ENCODE measurements at regions not wholly inside any gene's neighbourhood (a gene's known extent, or its start where the extent isn't known, plus 50 kb on each side); places are given as distances from the start of the nearest gene placed in this dataset.

DNA sequence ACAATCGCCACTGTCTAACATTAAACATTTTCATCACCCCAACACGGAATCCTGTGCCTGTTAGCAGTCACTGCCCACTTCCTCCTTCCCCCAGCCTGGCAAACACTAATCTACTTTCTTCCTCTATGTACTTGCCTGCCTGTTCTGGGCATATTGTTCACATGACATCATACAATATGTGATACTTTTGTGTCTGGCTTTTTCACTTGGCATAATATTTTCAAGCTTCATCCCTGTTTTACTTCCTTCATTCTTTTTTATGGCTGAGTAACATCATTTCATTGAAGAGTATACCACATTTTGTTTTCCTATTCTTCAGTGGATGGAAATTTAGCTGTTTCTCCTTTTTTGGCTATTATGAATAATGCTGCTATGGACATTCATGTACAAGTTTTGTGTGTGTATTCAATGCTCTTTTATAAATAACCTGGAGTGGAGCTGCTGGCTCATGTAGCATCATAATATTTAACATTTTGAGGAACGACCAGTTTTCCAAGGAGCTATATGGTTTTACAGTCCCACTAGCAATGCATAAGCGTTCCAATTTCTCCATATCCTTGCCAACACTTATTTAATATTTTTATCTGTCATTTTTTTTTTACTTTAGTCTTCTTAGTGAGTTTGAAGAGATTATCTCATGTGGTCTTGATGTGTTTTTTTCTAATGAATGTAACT is 360.1 kb downstream of the HDGFL1 start:
- TF ChIP-seq, protein P1, sequence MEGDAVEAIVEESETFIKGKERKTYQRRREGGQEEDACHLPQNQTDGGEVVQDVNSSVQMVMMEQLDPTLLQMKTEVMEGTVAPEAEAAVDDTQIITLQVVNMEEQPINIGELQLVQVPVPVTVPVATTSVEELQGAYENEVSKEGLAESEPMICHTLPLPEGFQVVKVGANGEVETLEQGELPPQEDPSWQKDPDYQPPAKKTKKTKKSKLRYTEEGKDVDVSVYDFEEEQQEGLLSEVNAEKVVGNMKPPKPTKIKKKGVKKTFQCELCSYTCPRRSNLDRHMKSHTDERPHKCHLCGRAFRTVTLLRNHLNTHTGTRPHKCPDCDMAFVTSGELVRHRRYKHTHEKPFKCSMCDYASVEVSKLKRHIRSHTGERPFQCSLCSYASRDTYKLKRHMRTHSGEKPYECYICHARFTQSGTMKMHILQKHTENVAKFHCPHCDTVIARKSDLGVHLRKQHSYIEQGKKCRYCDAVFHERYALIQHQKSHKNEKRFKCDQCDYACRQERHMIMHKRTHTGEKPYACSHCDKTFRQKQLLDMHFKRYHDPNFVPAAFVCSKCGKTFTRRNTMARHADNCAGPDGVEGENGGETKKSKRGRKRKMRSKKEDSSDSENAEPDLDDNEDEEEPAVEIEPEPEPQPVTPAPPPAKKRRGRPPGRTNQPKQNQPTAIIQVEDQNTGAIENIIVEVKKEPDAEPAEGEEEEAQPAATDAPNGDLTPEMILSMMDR (IDR thresholded peaks at IDR 0.05; ENCODE audit: poor library complexity), result no peak
- TF ChIP-seq EZH2phosphoT487 (IDR thresholded peaks at IDR 0.05; ENCODE audit: low read depth, severe bottlenecking, unreplicated experiment) (no peak), EZH2 (IDR thresholded peaks at IDR 0.05; ENCODE audit: borderline replicate concordance) (no peak)
